Lung microvascular endothelial cell (primary cell): ENCODE measurements at regions not wholly inside any gene's neighbourhood (a gene's known extent, or its start where the extent isn't known, plus 50 kb on each side); places are given as distances from the start of the nearest gene placed in this dataset.
"Not testable (repeated sequence)": the region's sequence is repeated elsewhere in the genome, so short reads cannot be mapped to it uniquely, and the experiment has no call there.

Source experiments
- DNase-seq, 2 donors: peaks; one replicate each; pipeline versions ENCODE4 v3.0.0 to v3.0.0-alpha.2; 2010; ENCODE audit warnings: low read depth in 2 of 2

DNA sequence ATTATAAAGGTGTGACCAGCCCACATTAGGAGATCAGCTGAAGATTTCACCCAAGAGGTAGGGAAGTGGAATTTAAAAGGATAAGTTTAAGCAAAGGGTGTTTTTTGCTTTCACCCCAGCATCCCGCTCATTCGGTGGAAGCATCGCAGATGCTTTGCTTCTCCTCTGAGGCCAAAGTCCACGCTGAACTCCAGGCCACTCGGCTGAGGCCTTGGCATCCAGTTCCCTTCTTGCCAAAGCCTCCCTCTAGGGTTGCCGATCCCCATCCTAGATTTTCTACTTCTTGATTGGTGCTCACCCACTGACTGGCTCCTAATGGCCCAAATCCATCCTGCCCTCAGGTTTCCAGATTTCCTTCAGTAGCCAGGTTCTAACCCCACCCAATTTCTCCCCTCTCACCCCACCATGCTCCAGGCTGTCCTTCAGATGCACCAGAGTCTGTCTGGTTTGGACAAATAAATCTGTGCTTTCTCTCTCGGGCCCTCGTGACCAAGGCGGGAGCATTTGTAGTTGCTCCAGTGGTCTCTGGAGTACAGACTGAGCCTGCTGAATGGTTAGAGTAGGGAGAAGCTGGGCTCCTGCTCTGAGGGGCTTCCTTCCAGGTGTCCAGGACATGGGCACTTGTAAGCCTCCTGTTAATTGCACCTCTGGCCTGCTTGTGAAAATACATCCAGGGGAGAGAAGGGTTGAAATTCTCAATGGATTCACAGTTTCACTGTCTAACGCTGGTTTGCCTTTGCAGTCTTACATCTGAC is 193.2 kb downstream of the C1orf94 start:
- DNase-seq: no peak

DNA sequence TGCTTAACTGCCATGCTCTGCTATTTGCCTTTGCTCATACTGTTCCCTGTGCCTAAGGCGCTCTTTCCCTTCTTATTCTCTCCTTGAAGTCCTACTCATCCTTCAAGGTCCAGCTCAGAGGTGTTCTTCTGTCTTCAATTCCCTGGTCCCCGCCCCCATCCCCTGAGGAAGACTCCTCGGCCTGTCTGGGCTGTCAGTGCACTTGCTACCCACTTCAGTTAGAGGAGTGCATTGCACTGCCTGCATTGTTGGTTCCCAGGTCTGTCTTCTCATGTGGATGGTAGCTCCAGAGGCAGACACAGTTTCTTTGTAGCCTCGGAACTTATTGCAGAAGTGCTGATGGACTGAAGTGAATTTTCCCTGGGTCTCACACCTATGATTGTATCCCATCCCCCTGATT is 194.0 kb downstream of the C1orf94 start:
- DNase-seq: no peak

DNA sequence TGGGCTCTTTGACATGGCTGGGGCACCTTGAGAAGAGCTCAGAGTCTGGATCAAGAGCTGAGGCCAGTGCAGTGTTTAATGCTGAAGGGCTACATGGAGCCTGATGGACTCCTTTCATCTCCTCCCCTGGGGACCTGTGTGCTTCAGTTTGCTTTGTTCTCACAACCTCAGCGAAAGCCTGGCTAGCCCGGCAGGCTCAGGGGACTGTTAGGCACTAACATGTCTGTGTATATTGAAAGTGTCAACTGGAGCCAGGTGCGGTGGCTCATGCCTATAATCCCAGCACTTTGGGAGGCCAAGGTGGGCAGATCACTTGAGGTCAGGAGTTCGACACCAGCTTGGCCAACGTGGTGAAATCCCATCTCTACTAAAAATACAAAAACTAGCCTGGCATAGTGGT is 194.5 kb downstream of the C1orf94 start:
- DNase-seq: not testable (repeated sequence)

DNA sequence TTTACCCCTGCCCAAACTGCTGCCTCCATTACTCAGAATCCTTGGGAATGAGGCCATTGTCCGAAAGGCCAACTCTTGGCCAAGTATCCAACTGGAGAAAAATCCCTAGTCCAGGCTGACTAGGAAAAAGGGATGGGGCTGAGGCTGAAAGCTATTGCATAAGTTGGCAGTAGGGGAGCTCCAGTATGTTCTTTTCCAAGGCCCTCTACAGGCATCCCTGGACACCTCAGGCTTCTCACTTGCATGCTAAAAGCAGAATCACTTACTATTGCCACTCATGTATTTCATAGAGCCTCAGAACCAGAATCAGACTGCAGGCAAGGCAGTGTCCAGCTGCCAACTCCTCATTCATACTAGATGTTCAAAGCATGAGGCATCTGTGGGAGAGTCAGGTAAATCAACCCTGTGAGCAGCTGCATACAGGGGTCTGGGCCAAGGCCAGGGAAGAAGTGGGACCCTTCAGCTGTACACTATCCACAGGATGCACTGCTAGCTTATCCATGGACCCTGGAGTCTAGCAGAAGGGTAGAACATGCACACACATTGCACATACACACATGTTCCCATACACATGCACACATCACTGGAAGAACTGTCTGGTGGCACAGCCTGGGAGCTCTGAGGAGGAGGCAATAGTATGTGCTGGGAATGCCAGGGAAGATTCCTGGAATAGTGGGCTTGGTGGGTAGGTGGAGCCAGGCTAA is 195.3 kb downstream of the C1orf94 start:
- DNase-seq: no peak

DNA sequence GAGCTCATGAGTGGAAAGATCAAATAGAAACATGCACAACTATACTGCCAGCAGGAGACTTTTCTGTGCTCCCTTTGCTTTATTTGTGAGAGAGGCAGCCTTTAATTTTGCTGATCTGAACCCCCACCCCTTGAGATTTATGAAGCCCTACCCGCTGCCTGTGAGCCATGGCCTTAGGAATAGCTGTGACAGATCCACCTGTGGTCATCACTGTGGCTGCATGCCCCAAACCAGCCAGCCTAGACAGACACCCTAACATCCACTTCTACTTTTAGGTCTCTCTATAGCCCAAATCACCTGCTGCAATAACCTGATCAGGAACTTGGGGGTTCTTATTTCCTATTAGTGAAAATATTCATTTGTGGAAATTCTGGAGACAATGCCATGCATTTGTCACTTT is 196.2 kb downstream of the C1orf94 start:
- no peak for DNase-seq

DNA sequence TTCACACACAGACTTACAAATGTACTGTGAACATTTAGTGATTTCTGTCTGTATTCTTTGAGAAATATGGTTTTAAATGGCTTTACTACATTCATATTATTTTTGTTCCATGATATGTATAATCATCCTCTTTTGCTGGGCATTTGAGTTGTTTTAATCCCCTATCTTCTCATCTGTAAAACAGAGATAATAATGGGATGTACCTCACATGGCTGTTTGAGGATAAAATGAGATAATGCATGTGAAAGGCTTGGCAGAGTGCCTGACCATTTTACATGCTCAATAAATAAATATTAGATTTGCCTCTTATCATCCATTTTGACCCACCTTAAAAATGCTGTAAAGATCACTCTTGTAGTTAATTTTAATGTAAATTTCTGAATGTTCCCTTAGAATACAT is 197.2 kb downstream of the C1orf94 start:
- no peak for DNase-seq

DNA sequence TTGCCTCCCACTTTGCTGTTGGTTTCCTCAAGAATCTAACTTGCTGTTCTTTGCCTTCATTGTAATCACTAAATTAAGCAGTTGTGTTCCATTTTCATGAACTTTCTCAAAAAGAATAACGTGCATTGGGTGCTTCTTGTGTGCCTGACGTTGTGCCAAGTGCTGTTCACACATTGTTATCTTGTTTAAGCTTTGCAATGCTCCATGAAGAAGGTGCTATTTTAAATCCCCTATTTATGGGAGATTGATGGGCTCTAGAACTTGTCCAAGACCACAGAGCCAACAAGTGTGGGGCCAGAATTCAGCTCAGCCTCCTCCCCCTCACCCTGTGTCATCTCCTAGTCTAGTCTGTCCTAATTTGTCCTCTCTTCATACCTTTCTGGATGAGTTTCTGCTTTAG is 199.8 kb downstream of the C1orf94 start:
- no peak for DNase-seq

DNA sequence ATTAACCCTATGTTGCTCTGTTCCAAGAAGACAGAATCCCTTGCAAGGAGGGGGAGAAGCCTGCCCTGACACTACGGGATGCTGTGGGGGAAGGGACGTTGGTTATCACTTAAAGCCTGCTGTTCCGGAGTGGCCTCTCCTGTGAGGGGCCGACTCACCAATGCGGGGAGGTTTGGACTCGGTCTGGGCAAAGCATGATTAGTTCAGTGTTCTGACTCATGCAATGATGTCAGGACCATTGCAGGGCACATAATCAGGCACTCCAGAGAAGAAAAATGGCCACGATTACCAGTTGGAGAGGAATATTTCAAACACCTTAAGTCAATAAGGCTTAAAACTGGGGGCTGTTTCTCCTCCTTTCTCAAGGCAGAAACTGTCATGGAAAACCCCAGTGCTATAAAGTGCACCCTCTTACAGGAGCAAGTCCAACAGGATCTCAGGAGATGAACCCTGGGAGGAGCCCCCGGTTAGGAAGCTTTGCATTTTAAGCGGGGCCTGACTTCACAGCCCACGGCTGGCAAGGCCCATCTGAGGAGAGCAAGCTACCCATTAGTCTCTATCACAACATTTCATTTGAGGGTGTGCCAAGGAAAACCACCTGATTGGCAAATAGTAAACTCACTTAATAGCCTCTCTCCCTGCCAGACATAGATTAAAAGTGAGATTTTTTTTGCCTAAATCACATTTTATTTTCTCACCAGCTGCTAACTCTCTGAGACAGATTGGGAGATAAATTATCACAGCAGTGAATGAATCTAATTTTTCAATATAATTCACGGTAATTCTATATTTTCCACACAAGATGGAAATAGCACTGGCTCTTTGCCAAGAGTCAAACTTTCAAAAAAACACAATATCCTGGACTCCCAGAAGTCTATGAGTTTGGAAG is 202.5 kb downstream of the C1orf94 start:
- DNase-seq: no peak

DNA sequence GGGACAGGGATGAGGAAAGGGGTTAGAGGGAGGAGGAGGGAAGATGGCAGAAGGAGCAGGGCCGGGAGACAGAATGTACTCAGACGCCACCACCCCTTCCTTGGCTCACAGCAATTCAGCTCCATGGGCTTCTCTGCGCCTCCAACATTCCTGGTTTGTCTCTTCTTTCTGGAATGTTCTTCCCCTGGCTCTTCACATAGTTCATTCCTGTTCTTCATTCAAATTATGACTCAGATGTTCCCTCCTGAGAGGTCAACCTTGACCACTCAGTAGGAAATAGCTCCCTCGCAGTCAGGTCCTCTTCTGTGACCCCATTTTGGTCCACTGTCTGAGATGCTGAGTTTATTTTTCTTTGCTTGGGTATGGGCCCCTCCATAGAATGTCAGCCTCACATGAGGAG is 203.2 kb downstream of the C1orf94 start:
- no peak for DNase-seq

DNA sequence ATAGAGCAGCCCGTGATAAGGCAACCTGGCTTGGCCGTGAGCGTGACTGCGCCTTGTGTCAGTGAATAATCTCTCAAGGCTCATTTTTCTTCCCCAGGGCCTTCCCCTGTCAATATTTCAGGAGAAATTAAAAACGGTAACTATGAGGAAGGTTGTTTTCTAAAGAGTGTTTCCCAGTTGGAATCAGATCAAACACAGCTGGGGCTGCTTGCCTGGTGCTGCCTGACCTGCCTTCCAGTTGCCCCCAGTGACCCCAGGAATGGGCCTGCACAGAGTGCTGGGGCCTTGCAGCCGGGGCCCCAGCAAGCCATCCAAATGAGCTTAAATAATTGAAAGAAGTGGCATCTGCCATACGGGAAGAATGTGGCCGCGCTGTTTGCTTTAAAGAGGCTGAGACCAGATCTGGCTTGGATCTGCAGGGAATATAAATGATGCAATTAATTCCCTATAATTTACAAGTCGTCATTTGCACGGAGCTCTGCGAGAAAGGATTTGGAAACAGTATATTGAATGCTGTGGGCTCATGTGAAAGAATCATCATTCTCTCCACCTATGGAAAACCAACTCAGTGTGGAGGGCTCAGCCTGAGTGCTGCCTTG is 203.9 kb downstream of the C1orf94 start:
- no peak for DNase-seq

DNA sequence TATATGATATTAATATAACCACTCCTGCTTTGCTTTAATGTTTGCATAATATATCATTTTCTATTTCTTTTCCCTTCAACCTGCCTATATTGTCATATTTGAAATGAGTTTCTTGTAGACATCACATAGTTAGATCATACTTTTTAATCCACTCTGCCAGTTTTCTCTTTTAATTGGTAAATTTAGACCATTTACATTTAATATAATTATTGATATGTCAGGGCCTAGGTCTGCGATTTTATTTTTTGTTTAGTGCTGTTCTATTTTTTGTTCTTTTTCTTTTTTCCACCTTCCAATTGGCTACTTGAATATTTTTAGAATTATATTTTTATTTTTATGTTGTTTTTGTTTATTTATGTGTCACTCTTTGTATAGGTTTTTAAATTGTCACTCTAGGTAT is 213.3 kb downstream of the C1orf94 start:
- no peak for DNase-seq

DNA sequence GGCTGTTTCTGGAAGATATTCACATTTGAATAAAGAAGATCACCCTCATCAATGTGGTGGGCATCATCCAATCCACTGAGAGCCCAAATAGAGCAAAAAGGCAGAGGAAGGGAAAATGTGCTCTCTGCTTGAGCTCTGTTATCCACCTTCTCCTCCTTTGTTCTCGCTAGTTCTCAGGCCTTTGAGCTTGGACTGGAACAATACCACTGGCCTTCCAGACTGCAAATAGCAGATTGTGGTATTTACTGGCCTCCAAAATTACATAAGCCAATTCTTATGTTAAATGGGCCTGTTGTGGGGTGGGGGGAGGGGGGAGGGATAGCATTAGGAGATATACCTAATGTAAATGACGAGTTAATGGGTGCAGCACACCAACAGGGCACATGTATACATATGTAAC is 219.3 kb downstream of the C1orf94 start:
- no peak for DNase-seq

DNA sequence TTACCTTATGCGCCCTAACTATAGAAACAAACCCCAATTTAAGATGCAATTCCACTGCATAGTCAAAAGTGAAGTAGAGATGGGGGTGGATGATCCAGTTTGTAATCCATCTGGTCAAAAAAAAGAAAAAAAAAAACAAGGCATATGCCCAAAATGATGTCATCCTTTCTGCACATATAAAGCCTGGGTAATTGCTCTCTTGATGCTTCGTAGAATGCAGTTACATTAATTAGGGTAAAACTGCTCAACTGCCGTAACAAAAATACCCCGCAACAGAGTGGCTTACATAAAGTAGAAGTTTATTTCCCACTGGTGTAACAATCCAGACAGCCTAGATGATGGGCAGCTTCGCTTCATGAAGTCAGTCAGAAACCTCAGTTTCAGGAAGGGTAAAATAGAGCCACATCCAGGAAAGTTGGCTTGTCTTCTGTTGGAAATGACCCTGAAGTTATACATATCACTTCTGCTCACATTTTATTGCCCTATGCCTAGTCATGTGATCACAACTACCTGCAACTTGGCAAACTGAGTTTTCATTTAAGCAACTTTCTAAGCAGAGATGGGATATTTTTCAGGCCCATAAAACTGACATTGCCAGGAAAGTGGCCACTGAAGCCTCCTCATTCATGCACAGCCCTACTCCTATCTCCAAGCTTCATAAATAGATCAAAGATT is 221.7 kb downstream of the C1orf94 start:
- DNase-seq: no peak

DNA sequence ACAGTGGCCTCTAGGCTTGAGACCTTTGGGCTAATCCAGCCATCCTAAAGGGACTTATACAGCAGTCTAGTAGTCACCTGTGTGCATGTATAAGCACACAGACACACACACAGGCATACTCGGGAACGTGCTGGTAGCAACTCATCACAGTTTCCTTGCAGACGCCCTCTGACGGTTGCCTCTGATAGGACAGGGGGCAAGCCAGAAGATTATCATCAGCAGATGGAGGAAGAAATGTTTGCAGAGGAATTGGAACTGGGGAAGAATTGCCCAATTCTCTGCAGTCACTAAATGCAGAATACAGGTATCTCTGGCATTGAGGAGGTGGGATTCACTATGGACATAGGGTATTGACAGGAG is 222.2 kb downstream of the C1orf94 start:
- DNase-seq: no peak

DNA sequence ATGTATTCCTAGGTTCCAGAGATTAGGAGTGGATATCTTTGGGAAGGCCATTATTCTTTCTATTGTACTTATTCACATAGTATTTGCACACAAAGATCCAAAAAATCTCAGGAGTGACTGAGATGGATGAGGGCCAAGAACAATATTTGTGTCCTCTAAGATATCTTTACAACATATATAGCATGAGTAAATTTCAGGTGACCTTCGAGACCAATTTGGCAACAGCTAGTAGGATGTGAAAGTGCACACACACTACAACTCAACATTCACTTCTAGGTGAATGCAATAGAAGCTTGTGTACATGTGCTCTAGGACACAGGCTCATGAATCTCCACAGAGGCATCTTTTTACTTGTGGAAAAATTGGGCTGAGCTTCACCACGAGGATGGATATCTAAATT is 224.0 kb downstream of the C1orf94 start:
- DNase-seq: no peak

DNA sequence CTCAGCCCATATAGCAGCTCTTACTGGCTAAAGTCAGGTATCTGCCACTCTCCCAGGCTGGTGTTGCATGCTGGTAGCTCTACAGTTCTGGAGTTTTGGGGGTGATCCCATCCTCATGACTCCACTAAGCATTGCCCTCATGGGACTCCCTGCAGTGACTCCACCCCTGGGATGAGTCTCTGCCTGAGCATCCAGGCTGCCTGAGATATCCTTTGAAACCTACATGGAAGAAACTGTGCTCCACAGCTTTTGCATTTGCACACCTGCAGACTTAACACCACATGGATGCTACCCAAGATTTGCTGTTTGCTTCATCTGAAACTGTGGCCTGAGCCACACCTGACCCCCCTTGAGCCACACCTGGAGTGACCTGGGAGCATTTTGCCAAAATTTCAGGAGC is 226.4 kb downstream of the C1orf94 start:
- no peak for DNase-seq

DNA sequence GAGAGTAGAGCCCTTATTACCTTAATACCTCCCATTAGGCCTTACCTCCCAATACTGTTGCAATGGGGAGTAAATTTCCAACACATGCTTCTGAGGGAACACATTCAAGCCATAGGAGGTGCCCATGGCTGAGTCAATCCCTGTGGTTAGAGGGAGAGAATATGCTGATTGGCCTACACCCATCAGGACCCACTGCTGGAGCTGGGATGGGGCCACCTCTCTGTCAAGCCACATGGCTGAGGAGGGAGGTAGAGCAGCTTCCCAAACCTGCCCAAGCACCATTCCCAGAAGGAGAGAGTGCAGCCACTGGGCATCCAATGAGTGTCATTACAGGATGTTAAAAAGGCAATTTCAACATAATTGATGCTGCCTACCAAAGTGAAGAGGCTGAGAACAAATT is 228.1 kb downstream of the C1orf94 start:
- DNase-seq: no peak

DNA sequence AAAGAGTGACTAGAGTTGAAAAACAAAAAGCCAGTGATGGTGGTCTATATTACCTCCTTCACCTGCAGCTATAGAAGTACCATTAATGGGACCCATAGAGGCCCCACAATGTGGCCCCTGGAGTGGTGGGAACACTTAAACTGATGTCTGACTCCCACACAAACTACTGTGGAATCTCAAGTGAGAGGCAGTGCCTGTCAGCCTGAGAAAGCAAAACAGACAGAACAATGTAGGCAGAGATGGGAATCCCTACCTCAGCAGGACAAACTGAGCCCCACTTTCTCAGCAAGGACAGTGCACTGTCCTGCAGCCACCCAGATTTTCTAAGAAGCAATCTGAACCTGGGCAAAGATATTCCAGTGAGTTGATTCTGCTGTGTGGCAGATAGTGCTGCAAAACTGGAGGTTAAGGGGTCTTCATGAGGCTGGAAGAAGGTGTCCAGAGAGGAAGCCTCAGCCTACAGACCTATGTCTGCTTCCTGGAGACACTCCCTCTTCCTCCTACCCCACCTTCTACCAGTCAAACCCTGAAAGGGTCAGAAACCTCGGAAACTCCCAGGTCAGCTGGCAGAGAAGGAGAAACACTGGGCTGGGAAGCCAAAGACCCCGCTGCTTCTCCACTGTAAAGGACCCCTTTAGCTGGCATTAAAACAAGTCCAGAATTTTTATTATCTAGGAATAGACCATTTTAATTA is 228.7 kb downstream of the C1orf94 start:
- DNase-seq: no peak

DNA sequence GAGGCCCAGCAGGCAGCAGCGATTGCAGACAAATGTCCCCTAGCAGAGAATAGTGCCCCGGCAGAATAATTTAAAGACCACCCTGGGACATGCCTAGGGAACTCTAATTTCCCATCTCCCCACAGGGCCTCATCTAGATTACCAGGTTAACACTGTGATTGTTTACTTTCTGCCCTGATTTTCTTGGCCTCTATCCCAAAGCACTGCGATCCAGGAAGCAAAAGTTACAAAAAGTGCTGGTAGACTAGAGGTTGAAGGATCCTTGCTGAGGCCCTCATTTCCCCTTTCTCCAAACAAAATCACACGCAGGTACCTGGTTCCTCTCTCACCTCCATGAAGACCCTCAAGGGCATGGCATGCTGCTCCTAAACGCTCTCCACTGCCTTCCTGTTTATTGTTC is 229.7 kb downstream of the C1orf94 start:
- no peak for DNase-seq

DNA sequence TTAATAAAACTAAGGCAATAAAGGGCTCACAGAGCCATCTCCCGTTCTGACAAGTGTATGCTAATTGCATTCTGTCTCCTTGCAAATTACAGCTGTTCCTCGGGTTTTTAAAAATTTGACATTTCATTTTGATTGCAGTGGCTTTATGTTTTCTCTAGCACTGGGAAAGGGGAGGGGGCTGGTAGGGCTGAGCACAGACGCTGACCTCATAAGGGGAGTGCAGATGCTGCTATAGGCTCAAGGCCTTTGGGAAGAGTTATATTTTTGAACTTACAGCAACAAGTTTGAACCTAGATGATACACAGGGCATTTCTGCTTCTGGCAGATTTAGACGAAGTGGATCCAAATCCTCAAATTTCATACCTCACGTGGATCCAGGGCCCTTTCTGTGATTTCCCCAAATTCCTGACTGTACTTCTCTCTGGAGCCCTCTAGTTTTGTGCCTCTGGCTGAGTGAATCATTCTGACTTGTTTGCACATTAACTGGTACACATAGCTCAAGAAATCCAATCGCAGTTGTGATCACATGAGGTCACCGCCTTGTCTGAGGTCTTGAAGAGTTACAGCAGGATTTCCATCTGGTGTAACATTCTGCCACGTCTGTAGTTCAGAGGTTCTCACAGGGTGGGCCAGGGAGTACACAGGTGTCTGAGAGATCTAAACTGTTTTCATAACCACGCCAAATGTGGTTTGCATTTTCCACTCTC is 230.3 kb downstream of the C1orf94 start:
- no peak for DNase-seq
